KOPT-K1 (cell line): ENCODE measurements at regions not wholly inside any gene's neighbourhood (a gene's known extent, or its start where the extent isn't known, plus 50 kb on each side); places are given as distances from the start of the nearest gene placed in this dataset.

Source experiments
- H3K27ac ChIP-seq: fragments of 200-600 bp; sonication (generic); 2 replicates; pipeline ENCODE4 v1.5.1; 2016; ENCODE audit warnings: antibody characterized with exemption, mild to moderate bottlenecking, low read depth, low read length; ENCODE audit not compliant: poor library complexity, severe bottlenecking
- H3K36me3 ChIP-seq: fragments of 200-600 bp; sonication (generic); 2 replicates; pipeline ENCODE4 v1.5.1; 2017; ENCODE audit warnings: antibody characterized with exemption, mild to moderate bottlenecking, low read length, moderate library complexity; ENCODE audit not compliant: insufficient read depth
- H3K9me3 ChIP-seq: fragments of 200-600 bp; sonication (generic); 2 replicates; pipeline ENCODE4 v1.5.1; 2017; ENCODE audit warnings: antibody characterized with exemption, low read length, mild to moderate bottlenecking; ENCODE audit not compliant: insufficient read depth, poor library complexity, severe bottlenecking

- no peak overlapping the region for H3K27ac ChIP-seq
- H3K9me3 ChIP-seq, result peaks cover 7% of the 10 kb centered on the region
- H3K36me3 ChIP-seq, result no peaks in the 10 kb centered on the region
These were observed 50.4 kb upstream of the SERTAD2 start for GRCh38 chr2:64704161-64704560.

GRCh38 chr2:64704996-64705395 lies 51.3 kb upstream of the SERTAD2 start:
- Histone ChIP-seq H3K27ac (no peak overlapping the region), H3K36me3 (no peaks in the 10 kb centered on the region), H3K9me3 (peaks cover 7% of the 10 kb centered on the region)

GRCh38 chr2:64707276-64707675 lies 53.6 kb upstream of the SERTAD2 start:
- H3K36me3 ChIP-seq, result no peaks in the 10 kb centered on the region
- peaks cover 7% of the 10 kb centered on the region for H3K9me3 ChIP-seq
- H3K27ac ChIP-seq, result no peak overlapping the region

- H3K9me3 ChIP-seq, result peaks cover 7% of the 10 kb centered on the region
- no peaks in the 10 kb centered on the region for H3K36me3 ChIP-seq
- H3K27ac ChIP-seq, result no peak overlapping the region
These were observed 55.1 kb upstream of the SERTAD2 start for GRCh38 chr2:64708829-64709228.

GRCh38 chr2:64711252-64711800 lies 57.6 kb upstream of the SERTAD2 start:
- Histone ChIP-seq H3K9me3 (peaks cover 7% of the 10 kb centered on the region), H3K27ac (no peak overlapping the region), H3K36me3 (no peaks in the 10 kb centered on the region)

GRCh38 chr2:64713686-64714085 lies 60.0 kb upstream of the SERTAD2 start:
- Histone ChIP-seq H3K36me3 (no peaks in the 10 kb centered on the region), H3K27ac (no peak overlapping the region), H3K9me3 (no peaks in the 10 kb centered on the region)

- H3K36me3 ChIP-seq, result no peaks in the 10 kb centered on the region
- H3K9me3 ChIP-seq, result no peaks in the 10 kb centered on the region
- H3K27ac ChIP-seq, result no peak overlapping the region
These were observed 62.9 kb upstream of the SERTAD2 start for GRCh38 chr2:64716569-64716968.

GRCh38 chr2:64718250-64718885 lies 64.7 kb upstream of the SERTAD2 start:
- H3K9me3 ChIP-seq, result no peaks in the 10 kb centered on the region
- no peaks in the 10 kb centered on the region for H3K36me3 ChIP-seq
- H3K27ac ChIP-seq, result no peak overlapping the region

- Histone ChIP-seq H3K27ac (no peak overlapping the region), H3K9me3 (no peaks in the 10 kb centered on the region), H3K36me3 (no peaks in the 10 kb centered on the region)
These were observed 67.0 kb upstream of the SERTAD2 start for GRCh38 chr2:64720535-64721319.

GRCh38 chr2:64721320-64721623 lies 67.6 kb upstream of the SERTAD2 start:
- no peak overlapping the region for H3K27ac ChIP-seq
- H3K36me3 ChIP-seq, result no peaks in the 10 kb centered on the region
- H3K9me3 ChIP-seq, result no peaks in the 10 kb centered on the region

GRCh38 chr2:64722291-64723044 lies 68.8 kb upstream of the SERTAD2 start:
- Histone ChIP-seq H3K9me3 (no peaks in the 10 kb centered on the region), H3K36me3 (no peaks in the 10 kb centered on the region), H3K27ac (no peak overlapping the region)

GRCh38 chr2:64727013-64727767 lies 73.5 kb upstream of the SERTAD2 start:
- no peaks in the 10 kb centered on the region for H3K36me3 ChIP-seq
- no peaks in the 10 kb centered on the region for H3K9me3 ChIP-seq
- peak overlapping the region; percentile 59 for H3K27ac ChIP-seq

GRCh38 chr2:64727843-64728463 lies 74.2 kb upstream of the SERTAD2 start:
- H3K27ac ChIP-seq, result peak overlapping the region; percentile 59
- H3K36me3 ChIP-seq, result no peaks in the 10 kb centered on the region
- H3K9me3 ChIP-seq, result no peaks in the 10 kb centered on the region

- Histone ChIP-seq H3K27ac (peak overlapping the region; percentile 79), H3K9me3 (no peaks in the 10 kb centered on the region)
These were observed 77.0 kb upstream of the SERTAD2 start for GRCh38 chr2:64730551-64731262.

More at GRCh38 chr2:64730551-64731262, 77.0 kb upstream of the SERTAD2 start:
- H3K36me3 ChIP-seq, result no peaks in the 10 kb centered on the region
